Stimulated activated CD8-positive, alpha-beta memory T cell treated with anti-CD3 and anti-CD28 coated beads, Interleukin-4, amount 100 ng/mL, for 24 hours (primary cell): ENCODE measurements at regions not wholly inside any gene's neighbourhood (a gene's known extent, or its start where the extent isn't known, plus 50 kb on each side); places are given as distances from the start of the nearest gene placed in this dataset.
"Not testable (repeated sequence)": the region's sequence is repeated elsewhere in the genome, so short reads cannot be mapped to it uniquely, and the experiment has no call there.

Experiments used
- DNase-seq: peaks from one replicate; pipeline ENCODE4 v3.0.0-alpha.2; 2020; ENCODE audit warnings: low read depth

DNA sequence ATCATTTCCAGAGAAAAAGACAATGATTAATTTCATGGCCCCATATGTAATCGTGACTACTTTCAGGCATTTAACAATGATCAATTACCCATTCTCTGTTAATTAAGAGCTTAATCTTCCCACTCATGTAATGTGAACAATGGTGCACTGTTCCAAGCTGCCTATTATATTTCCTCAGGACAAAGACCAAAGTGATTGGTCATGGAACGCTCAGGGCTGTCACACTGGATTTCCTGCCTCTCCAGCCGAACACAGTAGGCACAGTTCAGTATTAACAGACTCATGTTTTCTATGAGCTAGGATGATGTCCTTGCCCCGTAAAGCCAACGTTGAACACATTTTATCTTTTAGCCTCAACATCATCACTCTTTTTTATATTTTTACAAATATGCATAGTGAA, 142.7 kb upstream of the FZD8 start:
- no peak for DNase-seq

DNA sequence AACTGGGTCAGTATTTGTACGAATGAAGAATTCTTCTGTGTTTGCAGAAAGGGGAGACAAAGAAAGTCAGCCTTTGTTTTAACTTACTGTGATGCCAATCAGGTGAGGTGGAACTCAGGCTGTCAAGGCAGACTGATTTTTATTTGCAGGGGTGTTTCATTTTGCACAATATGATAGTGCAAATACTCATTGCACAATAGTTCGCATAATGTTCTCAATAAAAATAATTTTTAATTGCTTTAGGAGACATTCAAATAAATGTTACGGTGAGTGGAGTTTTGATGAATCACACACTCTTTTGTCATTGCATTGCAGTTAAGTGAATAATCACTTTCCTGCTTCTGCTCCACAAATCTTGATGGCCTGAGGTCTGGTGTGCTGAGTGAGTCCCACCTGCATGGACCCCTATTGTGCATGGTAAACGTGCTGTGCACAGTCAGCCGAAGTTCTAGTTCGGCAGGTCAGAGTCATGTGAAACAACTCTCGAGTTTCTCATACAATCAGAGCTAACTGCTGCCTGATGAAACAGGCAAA, 141.3 kb upstream of the FZD8 start:
- DNase-seq, result no peak

DNA sequence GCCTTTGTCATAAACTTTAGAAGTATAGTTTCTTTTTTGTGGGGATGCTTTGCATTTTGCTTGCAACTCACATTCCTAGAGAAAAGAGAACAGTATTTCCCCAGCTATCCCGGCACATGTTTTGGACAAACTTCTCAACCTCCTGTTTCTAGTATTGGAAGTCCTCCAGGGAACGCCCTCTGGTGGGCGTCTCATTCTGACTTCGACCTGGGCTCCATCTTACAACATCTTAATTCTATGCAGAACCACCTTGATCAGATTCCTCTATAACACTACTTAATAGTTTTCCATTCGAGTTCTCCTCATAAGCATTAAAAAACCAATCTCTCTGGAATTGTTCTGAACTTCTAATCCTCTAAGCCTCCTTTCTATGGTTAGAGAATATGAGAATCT, 139.5 kb upstream of the FZD8 start:
- DNase-seq, result no peak

- no peak for DNase-seq
These were observed 139.0 kb upstream of the FZD8 start for GRCh38 chr10:35780970-35781642.

GRCh38 chr10:35778306-35778705, 136.2 kb upstream of the FZD8 start:
- DNase-seq, result no peak

- not testable (repeated sequence) for DNase-seq
These were observed 134.5 kb upstream of the FZD8 start for GRCh38 chr10:35776557-35776956.

- DNase-seq, result no peak
These were observed 132.0 kb upstream of the FZD8 start for GRCh38 chr10:35774109-35774508.

DNA sequence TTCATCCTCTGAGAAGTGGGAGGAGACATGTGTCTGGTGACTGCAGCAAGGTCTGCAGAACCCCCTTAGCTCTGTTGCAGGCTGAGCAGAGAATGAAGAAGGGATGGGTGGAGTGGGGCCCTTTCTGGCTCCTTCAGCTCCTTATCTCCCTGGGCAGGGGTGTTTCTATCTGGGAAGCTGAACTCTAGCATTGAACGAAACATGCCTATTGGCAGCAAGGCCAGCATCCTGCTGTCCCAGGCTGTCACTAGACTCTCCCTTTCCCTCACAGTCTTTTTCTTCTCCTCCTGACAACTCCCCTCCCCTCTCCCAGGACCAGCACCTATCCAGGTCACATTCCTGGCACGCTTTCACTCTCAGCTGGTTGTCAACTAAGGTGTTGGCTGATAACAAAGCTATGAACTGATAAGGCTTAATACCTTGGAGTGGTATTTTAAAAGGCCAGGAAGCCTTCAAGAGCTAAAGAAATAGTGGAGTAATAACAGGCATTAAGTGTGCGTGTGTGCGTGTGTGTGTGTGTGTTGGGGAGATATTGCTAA, 128.8 kb upstream of the FZD8 start:
- DNase-seq, result no peak

- no peak for DNase-seq
These were observed 127.7 kb upstream of the FZD8 start for GRCh38 chr10:35769795-35770194.

GRCh38 chr10:35768731-35769130, 126.6 kb upstream of the FZD8 start:
- no peak for DNase-seq

DNA sequence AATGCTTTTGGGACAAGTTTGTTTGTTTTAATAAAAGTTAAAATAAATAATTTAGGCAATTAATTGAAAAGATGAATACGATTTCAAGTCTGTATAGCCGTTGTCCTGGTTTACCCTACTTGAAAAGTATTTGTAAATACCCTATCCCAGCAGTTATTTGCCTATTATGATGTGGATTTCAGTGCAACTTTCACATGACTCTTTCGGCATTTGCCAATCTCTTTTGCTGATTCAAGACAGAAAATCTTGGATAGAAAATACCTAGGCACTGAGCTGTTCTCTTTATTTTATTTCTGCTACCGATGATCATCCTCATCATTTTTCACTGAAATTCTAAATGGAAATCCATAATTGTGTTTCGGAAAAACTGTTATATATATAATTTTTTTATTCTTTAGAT, 125.9 kb upstream of the FZD8 start:
- no peak for DNase-seq

DNA sequence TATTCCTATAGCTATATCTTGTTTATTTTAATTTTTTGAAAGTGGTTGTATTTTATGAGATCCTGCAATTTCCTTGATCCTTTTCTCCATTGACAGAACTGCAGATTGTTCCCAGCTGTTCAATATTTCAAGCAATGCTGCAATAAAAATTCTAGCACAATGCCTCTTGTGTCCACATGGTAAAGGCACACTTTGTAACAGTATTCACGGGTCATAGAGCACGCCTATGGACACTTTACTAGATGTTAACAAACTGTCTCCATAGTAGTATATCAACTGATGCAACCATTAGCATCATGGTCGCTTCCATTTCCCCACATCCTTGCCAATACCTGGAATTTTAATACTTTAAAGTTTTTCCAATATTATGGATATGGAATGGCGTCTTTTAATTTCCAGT, 123.9 kb upstream of the FZD8 start:
- no peak for DNase-seq

DNA sequence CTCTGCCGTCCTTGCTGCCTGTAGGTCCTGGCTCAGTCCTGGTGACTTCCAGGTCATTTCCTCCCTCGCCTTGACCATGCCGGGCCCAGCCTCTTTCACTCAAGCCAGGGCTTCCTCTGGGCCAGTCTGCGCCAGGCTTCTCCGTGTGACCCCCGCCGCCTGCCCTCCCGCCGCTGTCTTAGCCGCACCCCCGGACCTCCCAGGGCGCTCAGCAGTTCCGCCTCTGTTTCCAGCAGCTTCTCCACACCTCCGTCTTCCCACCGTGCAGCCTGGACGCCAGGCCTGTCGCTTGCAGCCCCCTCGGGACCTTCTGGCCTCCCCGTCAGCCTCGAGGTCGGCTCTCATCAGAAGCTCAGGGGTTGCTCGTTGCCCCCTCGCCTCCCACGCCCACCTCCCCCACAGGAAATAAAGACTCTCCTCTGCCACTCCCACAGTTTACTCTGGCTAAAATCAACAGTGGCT, 123.0 kb upstream of the FZD8 start:
- no peak for DNase-seq

- no peak for DNase-seq
These were observed 120.4 kb upstream of the FZD8 start for GRCh38 chr10:35762311-35763030.

- DNase-seq, result no peak
These were observed 116.0 kb upstream of the FZD8 start for GRCh38 chr10:35758076-35758475.

- DNase-seq, result no peak
These were observed 112.4 kb upstream of the FZD8 start for GRCh38 chr10:35754519-35754918.

DNA sequence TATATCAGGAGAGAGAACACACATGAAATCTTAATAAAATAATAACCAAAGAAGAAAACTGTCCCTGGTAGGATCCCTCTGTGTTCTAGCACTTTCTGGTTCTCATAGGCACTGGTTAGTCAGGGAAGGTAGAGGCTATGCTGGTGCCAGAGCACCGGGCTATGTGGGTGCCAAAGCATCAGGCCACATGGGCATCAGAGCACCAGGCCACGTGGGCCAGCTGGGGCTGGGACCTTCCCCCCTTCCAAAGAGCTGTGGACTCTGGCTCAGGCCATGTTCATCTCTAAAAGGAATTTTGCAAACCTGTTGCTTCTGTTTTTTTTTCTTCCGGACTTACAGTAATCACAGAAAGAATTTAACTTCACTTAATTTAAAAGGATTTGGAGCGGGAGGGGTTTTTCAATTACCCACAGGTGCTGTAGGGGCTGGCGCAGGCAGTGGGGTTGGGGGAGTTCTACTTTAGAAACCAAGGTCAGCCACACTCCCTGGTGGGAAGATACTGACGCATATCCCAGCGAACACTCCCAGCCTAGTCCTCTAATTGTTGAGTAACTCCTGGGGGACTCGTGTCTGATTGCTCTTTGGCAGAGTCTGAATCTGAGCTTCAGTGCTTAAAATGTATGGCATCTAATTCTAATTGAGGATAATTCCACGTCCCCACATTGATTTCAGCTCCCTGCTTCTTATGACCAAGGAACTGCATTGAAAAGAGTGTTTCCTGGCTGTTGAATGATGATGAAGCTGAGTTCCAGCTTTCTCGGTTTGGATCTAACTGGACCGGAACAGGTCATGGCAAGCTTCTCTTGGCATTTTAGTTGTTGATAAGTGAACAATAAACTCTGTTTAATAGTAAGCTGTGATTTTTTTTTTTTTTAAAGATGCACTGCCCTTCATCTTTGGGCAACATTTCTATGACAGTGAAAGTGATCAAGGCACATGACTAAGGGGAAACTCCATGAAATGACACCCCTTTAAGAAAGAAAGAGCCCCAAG, 110.7 kb upstream of the FZD8 start:
- DNase-seq, result no peak

DNA sequence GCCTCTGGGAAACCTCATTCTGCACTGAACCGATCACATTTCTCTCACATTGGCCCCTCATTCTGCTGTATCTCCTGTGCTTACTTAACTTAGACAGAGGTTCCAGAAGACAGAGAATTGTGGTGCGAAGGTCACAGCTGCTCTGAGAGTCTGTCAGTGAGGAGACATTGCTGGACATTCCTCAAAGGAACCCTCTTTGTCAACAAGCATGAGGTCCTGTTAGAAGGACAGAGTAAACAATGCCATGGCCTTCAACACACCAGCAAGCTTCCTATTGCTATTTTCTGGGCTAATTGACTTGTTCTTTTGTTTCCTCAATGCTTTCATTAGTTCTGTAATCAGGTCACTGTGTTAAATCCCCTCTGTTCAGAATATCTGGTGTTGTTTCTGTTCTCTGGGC, 109.3 kb upstream of the FZD8 start:
- DNase-seq, result no peak

- DNase-seq, result no peak
These were observed 107.1 kb upstream of the FZD8 start for GRCh38 chr10:35749230-35749629.

DNA sequence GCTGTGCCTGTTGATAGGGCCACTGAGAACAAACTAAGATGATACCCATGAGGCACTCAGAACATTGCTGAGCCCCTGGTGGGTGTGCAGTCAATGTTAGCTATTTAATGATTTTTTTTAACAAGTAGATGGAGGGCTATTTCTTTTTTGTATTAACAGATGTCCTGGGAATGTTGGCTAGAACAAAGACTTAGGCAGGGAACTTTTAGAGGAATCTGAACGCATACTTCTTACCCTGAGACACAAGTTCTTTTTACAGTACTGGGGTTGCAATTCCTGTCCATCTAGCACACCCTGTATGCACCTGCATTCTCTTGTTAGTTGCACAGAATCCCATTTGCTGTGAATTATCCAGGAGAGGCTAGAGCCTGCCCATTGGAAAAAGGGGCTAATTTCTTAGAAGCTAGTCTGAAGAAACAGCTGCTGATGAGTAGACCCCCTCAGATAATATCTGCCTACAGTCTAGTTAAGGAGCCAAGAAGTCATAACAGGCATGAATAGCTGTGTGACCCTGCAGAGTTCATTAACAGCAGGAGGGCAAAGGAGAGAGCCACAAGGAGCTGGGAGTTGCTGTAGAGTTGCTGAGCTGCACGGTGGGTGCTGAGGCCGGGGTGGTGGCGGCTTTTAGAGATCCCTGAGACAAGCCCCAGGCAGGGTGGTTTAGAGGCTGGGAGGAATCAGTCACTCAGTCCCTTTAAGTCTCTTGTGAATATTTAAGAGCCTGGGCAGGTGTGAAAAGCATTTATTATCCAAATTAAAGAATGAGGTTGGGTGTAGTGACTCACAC, 103.7 kb upstream of the FZD8 start:
- no peak for DNase-seq

- DNase-seq, result no peak
These were observed 101.8 kb upstream of the FZD8 start for GRCh38 chr10:35743851-35744250.
